ENCODE measurements at regions not wholly inside any gene's neighbourhood (a gene's known extent, or its start where the extent isn't known, plus 50 kb on each side); places are given as distances from the start of the nearest gene placed in this dataset.

DNA sequence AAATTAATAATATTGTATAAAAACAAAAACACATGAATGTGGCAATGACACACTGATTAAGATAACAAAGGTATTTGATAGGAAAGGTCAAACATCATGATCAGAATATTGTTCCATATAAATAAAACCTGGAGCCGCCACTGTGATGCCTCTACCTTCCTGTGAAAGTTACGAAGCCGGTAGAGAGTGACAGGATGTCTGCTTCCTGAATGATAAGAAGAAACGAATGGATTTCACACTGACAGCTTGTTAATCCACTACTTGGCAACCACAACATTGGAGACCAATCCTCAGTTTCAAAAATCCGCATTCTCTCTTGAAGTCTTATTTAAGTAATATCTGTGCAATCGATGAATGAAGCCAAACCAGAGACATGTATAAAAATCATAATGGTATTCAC, 315.1 kb downstream of the HDGFL1 start (continued):
- TF ChIP-seq, protein P1, sequence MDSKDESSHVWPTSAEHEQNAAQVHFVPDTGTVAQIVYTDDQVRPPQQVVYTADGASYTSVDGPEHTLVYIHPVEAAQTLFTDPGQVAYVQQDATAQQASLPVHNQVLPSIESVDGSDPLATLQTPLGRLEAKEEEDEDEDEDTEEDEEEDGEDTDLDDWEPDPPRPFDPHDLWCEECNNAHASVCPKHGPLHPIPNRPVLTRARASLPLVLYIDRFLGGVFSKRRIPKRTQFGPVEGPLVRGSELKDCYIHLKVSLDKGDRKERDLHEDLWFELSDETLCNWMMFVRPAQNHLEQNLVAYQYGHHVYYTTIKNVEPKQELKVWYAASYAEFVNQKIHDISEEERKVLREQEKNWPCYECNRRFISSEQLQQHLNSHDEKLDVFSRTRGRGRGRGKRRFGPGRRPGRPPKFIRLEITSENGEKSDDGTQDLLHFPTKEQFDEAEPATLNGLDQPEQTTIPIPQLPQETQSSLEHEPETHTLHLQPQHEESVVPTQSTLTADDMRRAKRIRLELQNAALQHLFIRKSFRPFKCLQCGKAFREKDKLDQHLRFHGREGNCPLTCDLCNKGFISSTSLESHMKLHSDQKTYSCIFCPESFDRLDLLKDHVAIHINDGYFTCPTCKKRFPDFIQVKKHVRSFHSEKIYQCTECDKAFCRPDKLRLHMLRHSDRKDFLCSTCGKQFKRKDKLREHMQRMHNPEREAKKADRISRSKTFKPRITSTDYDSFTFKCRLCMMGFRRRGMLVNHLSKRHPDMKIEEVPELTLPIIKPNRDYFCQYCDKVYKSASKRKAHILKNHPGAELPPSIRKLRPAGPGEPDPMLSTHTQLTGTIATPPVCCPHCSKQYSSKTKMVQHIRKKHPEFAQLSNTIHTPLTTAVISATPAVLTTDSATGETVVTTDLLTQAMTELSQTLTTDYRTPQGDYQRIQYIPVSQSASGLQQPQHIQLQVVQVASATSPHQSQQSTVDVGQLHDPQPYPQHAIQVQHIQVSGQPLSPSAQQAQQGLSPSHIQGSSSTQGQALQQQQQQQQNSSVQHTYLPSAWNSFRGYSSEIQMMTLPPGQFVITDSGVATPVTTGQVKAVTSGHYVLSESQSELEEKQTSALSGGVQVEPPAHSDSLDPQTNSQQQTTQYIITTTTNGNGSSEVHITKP (CRISPR knock-in tag; IDR thresholded peaks at IDR 0.05; ENCODE audit: low read depth) = no peak
- TF ChIP-seq ATF1 (CRISPR knock-in tag; IDR thresholded peaks at IDR 0.05) (no peak), MIER3 (CRISPR knock-in tag; IDR thresholded peaks at IDR 0.05; ENCODE audit: borderline replicate concordance) (no peak)

DNA sequence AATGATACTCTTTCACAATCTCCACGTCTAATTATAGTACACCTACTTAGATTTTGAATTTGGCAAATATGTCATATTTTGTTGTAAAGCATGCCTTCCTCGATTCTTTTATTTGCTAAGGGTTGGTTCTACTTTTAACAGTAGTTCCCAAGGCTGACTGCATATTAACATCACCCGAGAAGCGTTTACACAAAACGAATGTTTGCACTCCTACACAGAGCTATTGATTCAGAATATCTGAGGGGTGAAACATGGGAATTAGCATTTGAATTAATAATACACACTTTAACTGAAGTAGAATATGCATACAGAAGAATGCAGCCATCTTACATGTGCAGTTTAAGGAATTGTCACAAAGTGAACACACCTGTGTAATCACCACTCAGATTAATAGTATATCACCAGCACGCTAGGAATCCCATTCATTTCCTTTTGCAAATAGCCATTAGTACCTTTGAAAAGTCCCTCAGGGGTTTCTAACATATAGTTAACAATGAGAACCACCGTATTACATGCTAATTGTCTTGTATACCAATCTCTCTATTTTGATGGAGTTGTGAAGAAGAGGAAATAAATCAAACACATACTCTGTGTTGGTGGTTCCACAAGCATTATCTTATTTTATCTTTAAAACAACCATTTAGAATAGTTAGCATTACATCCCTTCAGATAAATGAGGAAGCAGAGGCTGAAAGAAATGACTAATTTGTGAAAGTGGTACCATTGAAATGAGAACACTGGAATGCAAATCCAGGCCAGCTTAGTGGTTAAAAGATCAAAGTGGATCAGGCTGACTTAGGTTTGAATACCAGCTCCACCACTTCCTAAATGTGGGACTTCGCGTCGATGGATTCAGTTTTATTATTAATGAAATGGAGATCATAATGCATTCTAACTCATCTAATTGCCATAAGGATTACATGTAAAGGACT, 317.6 kb downstream of the HDGFL1 start:
- Histone ChIP-seq H3K79me2 (ENCODE audit: insufficient read depth, low read length) (no peaks in the 10 kb centered on the region), H2AFZ (ENCODE audit: low read length) (no peak overlapping the region), H3K4me2 (ENCODE audit: low read depth, low read length) (no peak overlapping the region), H3K27me3 (ENCODE audit: control insufficient read depth in 1 of 2, insufficient read depth in 2 of 2, low read length in 2 of 2) (no peaks in the 10 kb centered on the region), H3K9ac (ENCODE audit: insufficient read depth, low read depth, low read length) (no peak overlapping the region), H3K9me3 (ENCODE audit: low read length) (peaks cover 78% of the 10 kb centered on the region), H4K20me1 (ENCODE audit: insufficient read depth, low read length) (no peaks in the 10 kb centered on the region), H3K4me1 (ENCODE audit: insufficient read depth, low read length) (no peaks in the 10 kb centered on the region), H3K27ac (ENCODE audit: extremely low read length, insufficient read depth, low read length) (no peak overlapping the region), H3K36me3 (replicated peaks in 1 of 2; ENCODE audit: control insufficient read depth in 1 of 2, insufficient read depth in 2 of 2, low read length in 2 of 2) (no peaks in the 10 kb centered on the region), H3K4me3 (replicated peaks in 1 of 3; ENCODE audit: insufficient read depth in 1 of 3, low read depth in 2 of 3, low read length in 3 of 3) (no peak overlapping the region)
- DNase-seq (ENCODE audit: low spot score) (no peak), ATAC-seq (no peak), FAIRE-seq (no peak)
- 34% methylated on average over 10 of the region's 10 CpGs for WGBS (ENCODE audit: low lambda C conversion rate)
- ChIA-PET POLR2A (no interaction called here), CTCF (ENCODE audit: low intra/inter-chr PET ratio, low total read pairs) (no interaction called here)
- intact Hi-C loops (cut with micrococcal nuclease; ENCODE audit: unreplicated experiment) = loop anchor here (10.0 kb wide), 1 partner anchor 122 kb away; no protein-coding TSS in a partner anchor
- in situ Hi-C loops (cut with HindIII; ENCODE audit: extremely low pct_ligation_motif_present, low pct_unique_long_range_greater_than_20kb) = no loop called here
- BruUV-seq (replicated peaks) = no TSS peak
- TF ChIP-seq ZNF12 (CRISPR knock-in tag; IDR thresholded peaks at IDR 0.05) (no peak), ZNF572 (CRISPR knock-in tag; IDR thresholded peaks at IDR 0.05) (no peak), SATB2 (CRISPR knock-in tag; IDR thresholded peaks at IDR 0.05) (no peak), ZNF589 (CRISPR knock-in tag; conservative IDR thresholded peaks at IDR 0.05) (no peak), ZNF430 (CRISPR knock-in tag; IDR thresholded peaks at IDR 0.05) (no peak), ZNF720 (CRISPR knock-in tag; IDR thresholded peaks at IDR 0.05) (no peak), SRSF9 (IDR thresholded peaks at IDR 0.05; ENCODE audit: borderline replicate concordance, insufficient read depth, low read depth, low read length, poor library complexity, severe bottlenecking) (no peak), ZNF878 (CRISPR knock-in tag; IDR thresholded peaks at IDR 0.05) (no peak), CBFB (CRISPR knock-in tag; IDR thresholded peaks at IDR 0.05) (no peak), AHR (CRISPR knock-in tag; IDR thresholded peaks at IDR 0.05) (no peak), ZFP36 (IDR thresholded peaks at IDR 0.05; ENCODE audit: borderline replicate concordance, low read depth, low read length, partially characterized antibody) (no peak), RXRB (CRISPR knock-in tag; IDR thresholded peaks at IDR 0.05; ENCODE audit: borderline replicate concordance) (no peak), ZNF772 (CRISPR knock-in tag; IDR thresholded peaks at IDR 0.05) (no peak), RBM22 (optimal IDR thresholded peaks at IDR 0.05; ENCODE audit: low read length) (no peak), REXO4 (CRISPR knock-in tag; IDR thresholded peaks at IDR 0.05; ENCODE audit: borderline replicate concordance) (no peak)
- TF ChIP-seq, protein P2, sequence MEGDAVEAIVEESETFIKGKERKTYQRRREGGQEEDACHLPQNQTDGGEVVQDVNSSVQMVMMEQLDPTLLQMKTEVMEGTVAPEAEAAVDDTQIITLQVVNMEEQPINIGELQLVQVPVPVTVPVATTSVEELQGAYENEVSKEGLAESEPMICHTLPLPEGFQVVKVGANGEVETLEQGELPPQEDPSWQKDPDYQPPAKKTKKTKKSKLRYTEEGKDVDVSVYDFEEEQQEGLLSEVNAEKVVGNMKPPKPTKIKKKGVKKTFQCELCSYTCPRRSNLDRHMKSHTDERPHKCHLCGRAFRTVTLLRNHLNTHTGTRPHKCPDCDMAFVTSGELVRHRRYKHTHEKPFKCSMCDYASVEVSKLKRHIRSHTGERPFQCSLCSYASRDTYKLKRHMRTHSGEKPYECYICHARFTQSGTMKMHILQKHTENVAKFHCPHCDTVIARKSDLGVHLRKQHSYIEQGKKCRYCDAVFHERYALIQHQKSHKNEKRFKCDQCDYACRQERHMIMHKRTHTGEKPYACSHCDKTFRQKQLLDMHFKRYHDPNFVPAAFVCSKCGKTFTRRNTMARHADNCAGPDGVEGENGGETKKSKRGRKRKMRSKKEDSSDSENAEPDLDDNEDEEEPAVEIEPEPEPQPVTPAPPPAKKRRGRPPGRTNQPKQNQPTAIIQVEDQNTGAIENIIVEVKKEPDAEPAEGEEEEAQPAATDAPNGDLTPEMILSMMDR (CRISPR knock-in tag; IDR thresholded peaks at IDR 0.05) = no peak

Data from HepG2 (cell line).